ENCODE measurements at regions not wholly inside any gene's neighbourhood (a gene's known extent, or its start where the extent isn't known, plus 50 kb on each side); places are given as distances from the start of the nearest gene placed in this dataset.

- no peak for DNase-seq (ENCODE audit: low spot score)
- intact Hi-C loops (cut with micrococcal nuclease), result no loop called here
- no peaks in the 10 kb centered on the region for H3K4me1 Mint-ChIP-seq (ENCODE audit: low read depth)
- no peak overlapping the region for H3K27ac Mint-ChIP-seq
- H3K36me3 Mint-ChIP-seq (ENCODE audit: low read depth), result no peaks in the 10 kb centered on the region
- peaks cover 35% of the 10 kb centered on the region for H3K9me3 Mint-ChIP-seq
- H3K27me3 Mint-ChIP-seq (ENCODE audit: insufficient read depth), result no peaks in the 10 kb centered on the region
- no peak overlapping the region for H3K4me3 Mint-ChIP-seq
These were observed 417.5 kb upstream of the GRM3 start for GRCh38 chr7:86226191-86226590.

GRCh38 chr7:86222806-86223205 lies 420.9 kb upstream of the GRM3 start:
- Mint-ChIP-seq H3K4me1 (ENCODE audit: low read depth) (no peaks in the 10 kb centered on the region), H3K9me3 (peaks cover 32% of the 10 kb centered on the region), H3K27ac (no peak overlapping the region), H3K27me3 (ENCODE audit: insufficient read depth) (no peaks in the 10 kb centered on the region), H3K36me3 (ENCODE audit: low read depth) (no peaks in the 10 kb centered on the region), H3K4me3 (no peak overlapping the region)
- intact Hi-C loops (cut with micrococcal nuclease), result no loop called here
- DNase-seq (ENCODE audit: low spot score), result no peak

- Mint-ChIP-seq H3K27ac (no peak overlapping the region), H3K4me3 (no peak overlapping the region), H3K27me3 (ENCODE audit: insufficient read depth) (no peaks in the 10 kb centered on the region), H3K9me3 (no peaks in the 10 kb centered on the region), H3K36me3 (ENCODE audit: low read depth) (no peaks in the 10 kb centered on the region), H3K4me1 (ENCODE audit: low read depth) (no peaks in the 10 kb centered on the region)
- DNase-seq (ENCODE audit: low spot score), result no peak
- intact Hi-C loops (cut with micrococcal nuclease), result no loop called here
These were observed 429.0 kb upstream of the GRM3 start for GRCh38 chr7:86214734-86215133.

- H3K4me3 Mint-ChIP-seq, result no peak overlapping the region
- intact Hi-C loops (cut with micrococcal nuclease), result no loop called here
These were observed 430.7 kb upstream of the GRM3 start for GRCh38 chr7:86212976-86213375.

GRCh38 chr7:86209036-86209435 lies 434.7 kb upstream of the GRM3 start:
- Mint-ChIP-seq H3K4me3 (no peak overlapping the region), H3K27ac (no peak overlapping the region), H3K4me1 (ENCODE audit: low read depth) (no peaks in the 10 kb centered on the region), H3K36me3 (ENCODE audit: low read depth) (no peaks in the 10 kb centered on the region), H3K9me3 (no peaks in the 10 kb centered on the region), H3K27me3 (ENCODE audit: insufficient read depth) (no peaks in the 10 kb centered on the region)
- intact Hi-C loops (cut with micrococcal nuclease), result no loop called here
- DNase-seq (ENCODE audit: low spot score), result no peak

More at GRCh38 chr7:86212976-86213375, 430.7 kb upstream of the GRM3 start:
- no peaks in the 10 kb centered on the region for H3K36me3 Mint-ChIP-seq (ENCODE audit: low read depth)
- H3K27ac Mint-ChIP-seq, result no peak overlapping the region
- H3K27me3 Mint-ChIP-seq (ENCODE audit: insufficient read depth), result no peaks in the 10 kb centered on the region
- no peaks in the 10 kb centered on the region for H3K4me1 Mint-ChIP-seq (ENCODE audit: low read depth)
- DNase-seq (ENCODE audit: low spot score), result no peak
- no peaks in the 10 kb centered on the region for H3K9me3 Mint-ChIP-seq

- Mint-ChIP-seq H3K4me1 (ENCODE audit: low read depth) (no peaks in the 10 kb centered on the region), H3K4me3 (no peak overlapping the region), H3K9me3 (peaks cover 5% of the 10 kb centered on the region), H3K36me3 (ENCODE audit: low read depth) (no peaks in the 10 kb centered on the region), H3K27me3 (ENCODE audit: insufficient read depth) (no peaks in the 10 kb centered on the region), H3K27ac (no peak overlapping the region)
- DNase-seq (ENCODE audit: low spot score), result no peak
- intact Hi-C loops (cut with micrococcal nuclease), result no loop called here
These were observed 436.0 kb upstream of the GRM3 start for GRCh38 chr7:86207740-86208139.

GRCh38 chr7:86202833-86203232 lies 440.9 kb upstream of the GRM3 start:
- no peak overlapping the region for H3K27ac Mint-ChIP-seq
- no peaks in the 10 kb centered on the region for H3K27me3 Mint-ChIP-seq (ENCODE audit: insufficient read depth)
- H3K9me3 Mint-ChIP-seq, result peaks cover 9% of the 10 kb centered on the region
- no peak for DNase-seq (ENCODE audit: low spot score)
- no peak overlapping the region for H3K4me3 Mint-ChIP-seq
- H3K36me3 Mint-ChIP-seq (ENCODE audit: low read depth), result no peaks in the 10 kb centered on the region
- no peaks in the 10 kb centered on the region for H3K4me1 Mint-ChIP-seq (ENCODE audit: low read depth)
- intact Hi-C loops (cut with micrococcal nuclease), result no loop called here

- Mint-ChIP-seq H3K9me3 (peaks cover 9% of the 10 kb centered on the region), H3K4me3 (no peak overlapping the region), H3K27ac (no peak overlapping the region), H3K27me3 (ENCODE audit: insufficient read depth) (no peaks in the 10 kb centered on the region), H3K4me1 (ENCODE audit: low read depth) (no peaks in the 10 kb centered on the region), H3K36me3 (ENCODE audit: low read depth) (no peaks in the 10 kb centered on the region)
- intact Hi-C loops (cut with micrococcal nuclease), result no loop called here
- DNase-seq (ENCODE audit: low spot score), result no peak
These were observed 441.9 kb upstream of the GRM3 start for GRCh38 chr7:86201767-86202166.

- Mint-ChIP-seq H3K36me3 (ENCODE audit: low read depth) (no peaks in the 10 kb centered on the region), H3K9me3 (peaks cover 13% of the 10 kb centered on the region), H3K27ac (no peak overlapping the region)
These were observed 443.7 kb upstream of the GRM3 start for GRCh38 chr7:86199881-86200614.

GRCh38 chr7:86190351-86190750 lies 453.4 kb upstream of the GRM3 start:
- Mint-ChIP-seq H3K36me3 (ENCODE audit: low read depth) (no peaks in the 10 kb centered on the region), H3K4me3 (no peak overlapping the region), H3K27me3 (ENCODE audit: insufficient read depth) (no peaks in the 10 kb centered on the region), H3K9me3 (peaks cover 8% of the 10 kb centered on the region), H3K27ac (no peak overlapping the region), H3K4me1 (ENCODE audit: low read depth) (no peaks in the 10 kb centered on the region)
- intact Hi-C loops (cut with micrococcal nuclease), result no loop called here
- no peak for DNase-seq (ENCODE audit: low spot score)

More at GRCh38 chr7:86199881-86200614, 443.7 kb upstream of the GRM3 start:
- Mint-ChIP-seq H3K27me3 (ENCODE audit: insufficient read depth) (no peaks in the 10 kb centered on the region), H3K4me1 (ENCODE audit: low read depth) (no peaks in the 10 kb centered on the region), H3K4me3 (no peak overlapping the region)
- no peak for DNase-seq (ENCODE audit: low spot score)
- intact Hi-C loops (cut with micrococcal nuclease), result no loop called here

- no peaks in the 10 kb centered on the region for H3K27me3 Mint-ChIP-seq (ENCODE audit: insufficient read depth)
- H3K36me3 Mint-ChIP-seq (ENCODE audit: low read depth), result no peaks in the 10 kb centered on the region
- no peak overlapping the region for H3K4me3 Mint-ChIP-seq
- H3K27ac Mint-ChIP-seq, result no peak overlapping the region
- intact Hi-C loops (cut with micrococcal nuclease), result no loop called here
- H3K4me1 Mint-ChIP-seq (ENCODE audit: low read depth), result no peaks in the 10 kb centered on the region
- no peak for DNase-seq (ENCODE audit: low spot score)
- H3K9me3 Mint-ChIP-seq, result peaks cover 4% of the 10 kb centered on the region
These were observed 462.2 kb upstream of the GRM3 start for GRCh38 chr7:86181474-86181873.

GRCh38 chr7:86164827-86165226 lies 478.9 kb upstream of the GRM3 start:
- no peak for DNase-seq (ENCODE audit: low spot score)
- Mint-ChIP-seq H3K36me3 (ENCODE audit: low read depth) (no peaks in the 10 kb centered on the region), H3K4me3 (no peak overlapping the region), H3K27ac (no peak overlapping the region), H3K4me1 (ENCODE audit: low read depth) (no peaks in the 10 kb centered on the region), H3K9me3 (no peaks in the 10 kb centered on the region), H3K27me3 (ENCODE audit: insufficient read depth) (no peaks in the 10 kb centered on the region)
- intact Hi-C loops (cut with micrococcal nuclease), result no loop called here

- H3K9me3 Mint-ChIP-seq, result peaks cover 6% of the 10 kb centered on the region
- no peaks in the 10 kb centered on the region for H3K27me3 Mint-ChIP-seq (ENCODE audit: insufficient read depth)
- intact Hi-C loops (cut with micrococcal nuclease), result no loop called here
- no peak for DNase-seq (ENCODE audit: low spot score)
- H3K36me3 Mint-ChIP-seq (ENCODE audit: low read depth), result no peaks in the 10 kb centered on the region
- H3K4me3 Mint-ChIP-seq, result no peak overlapping the region
- no peaks in the 10 kb centered on the region for H3K4me1 Mint-ChIP-seq (ENCODE audit: low read depth)
- H3K27ac Mint-ChIP-seq, result no peak overlapping the region
These were observed 485.6 kb upstream of the GRM3 start for GRCh38 chr7:86158111-86158510.

GRCh38 chr7:86155623-86156022 lies 488.1 kb upstream of the GRM3 start:
- Mint-ChIP-seq H3K9me3 (peaks cover 6% of the 10 kb centered on the region), H3K27ac (no peak overlapping the region), H3K4me1 (ENCODE audit: low read depth) (no peaks in the 10 kb centered on the region), H3K4me3 (no peak overlapping the region), H3K36me3 (ENCODE audit: low read depth) (no peaks in the 10 kb centered on the region), H3K27me3 (ENCODE audit: insufficient read depth) (no peaks in the 10 kb centered on the region)
- intact Hi-C loops (cut with micrococcal nuclease), result no loop called here
- no peak for DNase-seq (ENCODE audit: low spot score)
